ENCODE measurements at regions not wholly inside any gene's neighbourhood (a gene's known extent, or its start where the extent isn't known, plus 50 kb on each side); places are given as distances from the start of the nearest gene placed in this dataset.

- intact Hi-C loops (cut with DNase I; ENCODE audit: low total_unique reads), result no loop called here
- Histone ChIP-seq H3K4me3 (no peak overlapping the region), H3K36me3 (ENCODE audit: low read depth, missing control alignments) (no peaks in the 10 kb centered on the region), H3K27ac (no peak overlapping the region), H3K4me1 (no peaks in the 10 kb centered on the region), H3K27me3 (no peaks in the 10 kb centered on the region), H3K9me3 (no peaks in the 10 kb centered on the region)
- 56 to 77% methylated on average over 1 of the region's 1 CpG for WGBS, 2 donors
- no peak for DNase-seq
- TF ChIP-seq POLR2A (IDR thresholded peaks at IDR 0.05) (no peak), CTCF (IDR thresholded peaks at IDR 0.05) (no peak)
These were observed 63.5 kb upstream of the RAPGEF4 start for GRCh38 chr2:172672114-172672513.

GRCh38 chr2:172673056-172673683 is 62.5 kb upstream of the RAPGEF4 start:
- Histone ChIP-seq H3K36me3 (ENCODE audit: low read depth, missing control alignments) (no peaks in the 10 kb centered on the region), H3K27me3 (no peaks in the 10 kb centered on the region), H3K4me3 (no peak overlapping the region), H3K4me1 (no peaks in the 10 kb centered on the region), H3K27ac (no peak overlapping the region), H3K9me3 (no peaks in the 10 kb centered on the region)
- intact Hi-C loops (cut with DNase I; ENCODE audit: low total_unique reads), result no loop called here
- 67 to 83% methylated on average over 6 of the region's 6 CpGs for WGBS, 2 donors
- no peak for DNase-seq
- TF ChIP-seq POLR2A (IDR thresholded peaks at IDR 0.05) (no peak), CTCF (IDR thresholded peaks at IDR 0.05) (no peak)

- H3K27ac ChIP-seq, result no peak overlapping the region
- H3K4me3 ChIP-seq, result peak overlapping the region in 1 of 2 donors; percentile 2
- H3K27me3 ChIP-seq, result no peaks in the 10 kb centered on the region
- TF ChIP-seq POLR2A (IDR thresholded peaks at IDR 0.05) (no peak), CTCF (IDR thresholded peaks at IDR 0.05) (no peak)
- no peaks in the 10 kb centered on the region for H3K4me1 ChIP-seq
- no peaks in the 10 kb centered on the region for H3K9me3 ChIP-seq
- 48 to 59% methylated on average over 39 of the region's 39 CpGs for WGBS, 2 donors
- no peaks in the 10 kb centered on the region for H3K36me3 ChIP-seq (ENCODE audit: low read depth, missing control alignments)
- peak; percentile 22 for DNase-seq
- intact Hi-C loops (cut with DNase I; ENCODE audit: low total_unique reads), result no loop called here
These were observed 61.3 kb upstream of the RAPGEF4 start for GRCh38 chr2:172674034-172674967.

GRCh38 chr2:172674968-172675303 is 60.7 kb upstream of the RAPGEF4 start:
- H3K36me3 ChIP-seq (ENCODE audit: low read depth, missing control alignments), result no peaks in the 10 kb centered on the region
- H3K27ac ChIP-seq, result no peak overlapping the region
- no peaks in the 10 kb centered on the region for H3K4me1 ChIP-seq
- DNase-seq, result no peak
- H3K27me3 ChIP-seq, result no peaks in the 10 kb centered on the region
- intact Hi-C loops (cut with DNase I; ENCODE audit: low total_unique reads), result no loop called here
- no peak overlapping the region for H3K4me3 ChIP-seq
- WGBS, 2 donors, result 61 to 64% methylated on average over 3 of the region's 3 CpGs
- TF ChIP-seq CTCF (IDR thresholded peaks at IDR 0.05), result no peak
- no peak for TF ChIP-seq POLR2A (IDR thresholded peaks at IDR 0.05)
- H3K9me3 ChIP-seq, result no peaks in the 10 kb centered on the region
